Activated CD8-positive, alpha-beta memory T cell treated with anti-CD3 and anti-CD28 coated beads for 4 hours (primary cell): ENCODE measurements at regions not wholly inside any gene's neighbourhood (a gene's known extent, or its start where the extent isn't known, plus 50 kb on each side); places are given as distances from the start of the nearest gene placed in this dataset.
"Not testable (repeated sequence)": the region's sequence is repeated elsewhere in the genome, so short reads cannot be mapped to it uniquely, and the experiment has no call there.

ENCODE experiments used
- DNase-seq, 2 donors: peaks; one replicate each; pipeline ENCODE4 v3.0.0-alpha.2; 2020; ENCODE audit warnings: low read depth in 2 of 2

- no peak for DNase-seq
These were observed 107.5 kb upstream of the PELI1 start for GRCh38 chr2:64251497-64252250.

GRCh38 chr2:64252251-64252978, 108.2 kb upstream of the PELI1 start:
- not testable (repeated sequence) for DNase-seq

GRCh38 chr2:64253421-64253820, 109.2 kb upstream of the PELI1 start:
- not testable (repeated sequence) for DNase-seq

GRCh38 chr2:64258566-64258965, 114.3 kb upstream of the PELI1 start:
- DNase-seq, result no peak

- no peak for DNase-seq
These were observed 115.1 kb upstream of the PELI1 start for GRCh38 chr2:64259312-64259711.

- no peak for DNase-seq
These were observed 116.0 kb upstream of the PELI1 start for GRCh38 chr2:64260093-64260803.

GRCh38 chr2:64260817-64261216, 116.6 kb upstream of the PELI1 start:
- DNase-seq, result no peak

- no peak for DNase-seq
These were observed 117.9 kb upstream of the PELI1 start for GRCh38 chr2:64262071-64262470.

- no peak for DNase-seq
These were observed 118.6 kb upstream of the PELI1 start for GRCh38 chr2:64262816-64263215.

- no peak for DNase-seq
These were observed 119.1 kb upstream of the PELI1 start for GRCh38 chr2:64263315-64263714.

- DNase-seq, result no peak
These were observed 123.5 kb upstream of the PELI1 start for GRCh38 chr2:64267699-64268098.

GRCh38 chr2:64268330-64269048, 124.3 kb upstream of the PELI1 start:
- DNase-seq, result no peak

- DNase-seq, result no peak
These were observed 129.5 kb upstream of the PELI1 start for GRCh38 chr2:64273524-64274398.

- no peak for DNase-seq
These were observed 130.4 kb upstream of the PELI1 start for GRCh38 chr2:64274399-64275173.

GRCh38 chr2:64275174-64275466, 130.9 kb upstream of the PELI1 start:
- DNase-seq, result no peak

- DNase-seq, result no peak
These were observed 132.3 kb upstream of the PELI1 start for GRCh38 chr2:64276417-64277095.

GRCh38 chr2:64277101-64277849, 133.1 kb upstream of the PELI1 start:
- no peak for DNase-seq

- not testable (repeated sequence) for DNase-seq
These were observed 136.6 kb upstream of the PELI1 start for GRCh38 chr2:64280812-64281211.

GRCh38 chr2:64283006-64283570, 138.9 kb upstream of the PELI1 start:
- DNase-seq, result no peak
